LNCaP clone FGC (cell line): ENCODE measurements at regions not wholly inside any gene's neighbourhood (a gene's known extent, or its start where the extent isn't known, plus 50 kb on each side); places are given as distances from the start of the nearest gene placed in this dataset.

Experiments used
- DNase-seq: peaks from one replicate; pipeline ENCODE4 v3.0.0-alpha.2; 2011; ENCODE audit warnings: low read depth
- H3K4me3 ChIP-seq: 2 replicates; pipeline ENCODE4 v1.5.1; 2011; ENCODE audit warnings: mild to moderate bottlenecking, low read depth, low read length, control low read depth
- TF ChIP-seq, protein P1 (sequence below): IDR thresholded peaks from 2 replicates; pipeline ENCODE4 v1.5.1; 2012; ENCODE audit warnings: mild to moderate bottlenecking; ENCODE audit not compliant: control insufficient read depth, insufficient read depth; ENCODE audit errors: extremely low read depth

DNA sequence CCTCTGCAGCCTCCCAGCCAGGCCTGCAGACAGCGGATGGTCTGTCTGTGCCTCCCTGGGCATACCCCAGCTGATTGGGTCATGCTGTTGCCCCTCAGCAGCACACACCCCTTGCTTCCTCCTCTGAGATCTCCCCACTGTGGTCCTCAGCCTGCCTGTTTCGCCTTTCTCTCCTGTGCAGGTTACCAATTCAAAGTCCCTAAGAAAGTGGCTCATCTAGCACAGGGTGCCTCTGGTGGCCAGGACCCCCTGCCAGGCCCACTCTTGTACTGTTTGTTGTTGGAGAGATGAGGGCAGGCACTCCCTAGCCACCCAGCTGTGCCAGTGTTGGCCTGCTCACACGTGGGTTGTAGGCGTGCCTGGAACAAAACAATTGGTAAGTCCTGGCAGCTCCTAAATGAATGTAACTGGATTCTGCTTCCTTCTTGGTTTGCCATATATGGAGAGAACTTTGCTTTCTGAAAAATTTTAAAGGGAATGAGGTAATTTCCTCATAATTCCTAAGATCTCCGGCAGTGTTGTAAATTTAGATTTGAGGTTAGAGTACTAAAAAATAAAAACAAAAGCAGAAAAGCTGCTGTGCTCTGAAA, 213.2 kb upstream of the IL12A start:
- H3K4me3 ChIP-seq: no peak overlapping the region
- DNase-seq: no peak
- TF ChIP-seq, protein P1, sequence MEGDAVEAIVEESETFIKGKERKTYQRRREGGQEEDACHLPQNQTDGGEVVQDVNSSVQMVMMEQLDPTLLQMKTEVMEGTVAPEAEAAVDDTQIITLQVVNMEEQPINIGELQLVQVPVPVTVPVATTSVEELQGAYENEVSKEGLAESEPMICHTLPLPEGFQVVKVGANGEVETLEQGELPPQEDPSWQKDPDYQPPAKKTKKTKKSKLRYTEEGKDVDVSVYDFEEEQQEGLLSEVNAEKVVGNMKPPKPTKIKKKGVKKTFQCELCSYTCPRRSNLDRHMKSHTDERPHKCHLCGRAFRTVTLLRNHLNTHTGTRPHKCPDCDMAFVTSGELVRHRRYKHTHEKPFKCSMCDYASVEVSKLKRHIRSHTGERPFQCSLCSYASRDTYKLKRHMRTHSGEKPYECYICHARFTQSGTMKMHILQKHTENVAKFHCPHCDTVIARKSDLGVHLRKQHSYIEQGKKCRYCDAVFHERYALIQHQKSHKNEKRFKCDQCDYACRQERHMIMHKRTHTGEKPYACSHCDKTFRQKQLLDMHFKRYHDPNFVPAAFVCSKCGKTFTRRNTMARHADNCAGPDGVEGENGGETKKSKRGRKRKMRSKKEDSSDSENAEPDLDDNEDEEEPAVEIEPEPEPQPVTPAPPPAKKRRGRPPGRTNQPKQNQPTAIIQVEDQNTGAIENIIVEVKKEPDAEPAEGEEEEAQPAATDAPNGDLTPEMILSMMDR: no peak

DNA sequence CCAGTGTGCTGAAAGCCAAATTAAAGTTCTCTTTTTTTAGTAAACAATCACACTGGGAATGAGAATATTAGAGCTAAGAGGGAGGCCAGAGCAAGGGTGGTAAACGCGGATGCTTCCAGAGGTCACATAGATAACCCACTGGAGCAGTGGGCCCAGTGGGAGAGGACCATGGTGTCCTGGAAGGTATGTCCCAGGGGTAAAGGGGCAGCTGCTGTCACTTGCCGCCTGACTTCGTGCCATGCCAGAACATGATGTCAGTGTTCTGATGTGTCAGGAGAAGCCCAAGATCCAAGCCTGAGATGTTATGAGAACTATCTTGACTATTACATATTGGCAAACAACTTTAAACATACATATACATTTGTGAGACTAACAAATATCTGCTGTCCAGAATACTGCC, 211.9 kb upstream of the IL12A start:
- TF ChIP-seq, protein P1: no peak
- DNase-seq: no peak
- H3K4me3 ChIP-seq: no peak overlapping the region

DNA sequence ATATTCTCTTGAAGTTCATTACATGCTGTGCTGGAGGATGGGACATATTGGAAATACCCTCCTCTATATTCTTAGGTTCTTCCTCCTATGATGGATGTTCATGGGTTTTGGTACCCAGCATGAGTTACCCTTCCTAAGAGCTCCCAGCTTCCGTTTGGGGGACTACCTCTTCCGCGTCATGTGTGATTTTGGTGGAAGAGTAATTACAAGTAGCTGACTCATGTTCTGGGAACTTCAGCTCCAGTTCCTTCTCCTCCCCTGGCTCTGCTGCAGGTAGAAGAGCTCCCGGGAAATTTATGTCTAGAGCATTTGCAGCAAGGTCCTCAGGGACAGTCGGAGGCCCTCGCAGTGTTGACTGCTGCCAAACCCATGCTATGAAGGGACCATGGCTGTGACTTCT, 208.8 kb upstream of the IL12A start:
- DNase-seq: no peak
- TF ChIP-seq, protein P1: no peak
- H3K4me3 ChIP-seq: no peak overlapping the region

DNA sequence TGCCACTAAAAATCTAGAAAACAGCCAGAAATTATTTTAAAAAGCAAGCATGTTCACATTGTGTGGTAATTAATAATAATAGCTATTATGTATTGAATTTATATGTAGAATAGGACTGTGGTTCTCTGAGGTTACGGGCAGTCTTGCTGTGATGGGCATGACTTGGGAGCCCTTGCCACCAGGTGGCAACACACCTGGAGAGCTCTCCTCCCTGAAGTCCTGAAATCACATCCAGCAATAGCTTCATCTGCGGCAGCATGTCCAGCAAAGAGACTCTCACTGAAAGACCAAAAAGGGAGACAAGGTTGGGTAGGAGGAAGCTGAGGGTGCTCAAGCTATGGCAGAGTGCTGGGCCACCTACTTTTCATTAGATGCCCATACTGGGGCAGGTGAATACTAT, 206.8 kb upstream of the IL12A start:
- DNase-seq: no peak
- TF ChIP-seq, protein P1: peak; percentile 37
- no peak overlapping the region for H3K4me3 ChIP-seq

DNA sequence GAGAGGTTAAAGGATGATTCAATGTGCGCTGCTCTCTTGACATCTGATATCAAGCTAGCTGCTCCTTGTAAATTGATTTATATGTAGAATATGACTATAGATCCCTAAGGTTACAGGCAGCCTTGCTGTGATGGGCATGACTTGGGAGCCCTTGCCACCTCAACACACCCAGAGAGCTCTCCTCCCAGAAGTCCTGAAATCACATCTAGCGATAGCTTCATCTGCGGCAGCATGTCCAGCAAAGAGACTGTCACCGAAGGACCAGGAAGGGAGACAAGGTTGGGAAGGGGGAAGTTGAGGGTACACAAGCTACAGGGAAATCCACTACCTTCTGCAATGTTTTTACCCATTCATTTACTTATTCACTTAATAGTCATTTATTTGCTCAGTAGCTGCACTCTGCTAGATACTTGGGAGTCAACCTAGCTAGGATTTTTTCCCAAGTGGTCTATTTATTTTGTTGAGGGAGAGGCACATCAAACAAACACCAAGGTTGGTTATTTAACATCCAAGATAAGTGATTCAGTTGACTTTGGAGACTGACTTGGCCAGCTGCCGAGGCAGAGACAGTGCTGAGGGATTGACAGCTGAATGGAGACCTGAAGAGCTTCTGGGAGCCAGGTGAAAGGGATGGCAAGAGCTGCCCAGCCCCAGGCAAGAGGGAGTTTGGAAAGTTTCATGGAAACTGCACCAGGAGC, 205.8 kb upstream of the IL12A start:
- DNase-seq: no peak
- no peak overlapping the region for H3K4me3 ChIP-seq
- TF ChIP-seq, protein P1: no peak

DNA sequence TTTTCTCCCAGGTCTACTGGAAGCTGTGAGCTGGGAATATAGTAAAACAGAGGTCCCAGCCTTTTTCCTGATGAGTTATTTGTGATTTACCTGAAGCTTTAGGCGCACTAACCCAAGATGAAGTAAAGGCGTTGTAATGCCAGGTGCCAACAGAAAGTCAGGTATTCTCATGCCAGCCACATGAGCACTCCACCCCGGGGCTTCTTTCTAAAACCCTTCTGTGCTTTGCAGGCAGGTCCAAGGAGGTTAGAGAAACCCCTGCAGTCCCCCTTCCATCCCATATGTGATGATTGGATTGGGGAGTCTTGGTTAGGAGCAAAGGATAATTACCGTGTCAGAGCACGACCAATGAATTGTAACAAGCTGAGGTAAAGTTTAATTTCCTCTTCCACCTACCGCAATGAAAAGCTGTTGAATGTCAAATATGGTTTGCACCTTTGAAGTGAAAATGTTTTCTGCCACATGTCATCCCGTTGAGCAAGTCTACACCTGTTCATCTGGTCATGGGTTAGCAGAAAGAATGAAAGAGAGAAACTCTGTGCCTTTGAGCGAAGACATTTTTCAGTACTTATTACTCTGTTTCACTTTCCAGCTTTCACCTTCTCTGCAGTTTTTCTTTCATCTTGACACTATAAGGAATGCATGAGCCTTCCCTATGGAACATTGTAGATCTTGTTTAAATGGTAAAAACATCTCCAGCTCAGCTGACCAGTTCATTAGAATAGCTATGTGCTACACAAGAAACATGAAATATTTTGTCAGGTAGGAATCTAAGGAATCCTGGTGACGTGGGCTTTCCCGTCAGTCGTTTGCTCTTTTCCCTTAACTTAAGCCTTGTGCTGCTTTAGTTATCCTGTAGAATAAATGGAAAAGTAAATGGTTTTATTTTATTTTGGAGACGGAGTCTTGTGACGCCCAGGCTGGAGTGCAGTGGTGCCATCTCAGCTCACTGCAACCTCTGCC, 204.6 kb upstream of the IL12A start:
- TF ChIP-seq, protein P1: no peak
- DNase-seq: no peak
- no peak overlapping the region for H3K4me3 ChIP-seq
